ENCODE measurements at regions not wholly inside any gene's neighbourhood (a gene's known extent, or its start where the extent isn't known, plus 50 kb on each side); places are given as distances from the start of the nearest gene placed in this dataset.

GRCh38 chr7:93043385-93043985, 74.3 kb downstream of the SAMD9 start:
- H3K27me3 ChIP-seq (replicated peaks in 1 of 7): peaks cover 0 to 6% (median 0%) of the 10 kb centered on the region in 7 donors
- H3K9me3 ChIP-seq: no peaks in the 10 kb centered on the region
- no peaks in the 10 kb centered on the region for H3K36me3 ChIP-seq
- DNase-seq: peak; percentile 58
- WGBS, 5 donors: 40 to 53% (median 48%) methylated on average over 28 of the region's 28 CpGs
- H3K4me1 ChIP-seq: peaks cover 0 to 5% (median 0%) of the 10 kb centered on the region in 6 donors
- peak overlapping the region in 2 of 8 donors; percentile 6 to 25 for H3K4me3 ChIP-seq
- H3K27ac ChIP-seq: no peak overlapping the region
- intact Hi-C loops (cut with DNase I; ENCODE audit: low total_unique reads): loop anchor here (10.0 kb wide), 1 partner anchor 179 kb away; no protein-coding TSS in a partner anchor
- peak in 1 of 3 donors; percentile 27 for TF ChIP-seq POLR2AphosphoS5 (IDR thresholded peaks at IDR 0.05)
- no peak for TF ChIP-seq POLR2A (IDR thresholded peaks at IDR 0.05)

DNA sequence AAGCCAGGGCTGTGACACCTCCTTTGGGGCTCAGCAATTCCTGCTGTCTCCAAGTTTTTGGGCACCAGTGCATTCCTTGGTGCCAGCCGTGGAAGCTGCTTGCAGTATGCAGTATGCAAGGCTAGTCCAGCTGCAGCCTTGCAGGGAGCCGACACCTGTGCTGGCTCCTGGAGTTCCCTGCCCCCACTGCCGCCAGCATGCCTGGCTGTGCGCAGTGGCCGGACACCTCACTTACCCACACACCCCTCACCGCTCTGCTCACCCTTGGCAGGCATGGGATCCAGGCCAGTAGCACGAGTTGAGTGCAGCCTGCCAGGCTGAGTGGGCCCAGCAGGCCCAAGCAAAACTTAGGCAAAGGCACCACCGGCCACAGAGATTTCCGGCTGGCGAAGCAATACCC, 77.4 kb downstream of the SAMD9 start:
- TF ChIP-seq POLR2A (IDR thresholded peaks at IDR 0.05): no peak
- TF ChIP-seq CTCF (IDR thresholded peaks at IDR 0.05 in 8 of 11, conservative IDR thresholded peaks at IDR 0.05 in 3 of 11): no peak
- no peak for TF ChIP-seq POLR2AphosphoS5 (IDR thresholded peaks at IDR 0.05)
- intact Hi-C loops (cut with DNase I; ENCODE audit: low total_unique reads): loop anchor here (10.0 kb wide), 1 partner anchor 176 kb away; no protein-coding TSS in a partner anchor
- Histone ChIP-seq H3K27ac (no peak overlapping the region), H3K9me3 (no peaks in the 10 kb centered on the region), H3K36me3 (no peaks in the 10 kb centered on the region), H3K27me3 (replicated peaks in 1 of 7) (peaks cover 0 to 6% (median 0%) of the 10 kb centered on the region in 7 donors), H3K4me3 (no peak overlapping the region), H3K4me1 (peaks cover 0 to 5% (median 0%) of the 10 kb centered on the region in 6 donors)
- 84 to 90% (median 87%) methylated on average over 7 to 10 of the region's 10 CpGs for WGBS, 5 donors
- DNase-seq: no peak

DNA sequence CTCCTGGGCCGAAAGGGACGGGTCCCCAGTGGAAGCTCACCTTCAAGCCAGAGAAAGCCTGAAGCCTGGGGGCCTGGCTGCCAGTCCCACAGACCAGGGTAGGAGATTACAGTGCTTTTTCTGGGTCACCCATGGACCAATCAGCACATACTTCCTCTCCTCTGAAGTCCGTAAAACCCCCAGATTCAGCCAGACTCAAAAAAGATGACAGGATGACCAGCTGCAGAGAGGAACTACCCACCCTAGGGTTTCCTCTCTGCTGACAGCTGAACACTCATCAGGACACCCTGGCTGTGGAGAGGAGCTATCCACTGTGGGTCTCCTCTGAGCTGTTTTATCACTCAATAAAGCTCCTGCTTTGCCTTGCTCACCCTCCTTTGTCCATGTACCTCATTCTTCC, 78.0 kb downstream of the SAMD9 start:
- DNase-seq: no peak
- Histone ChIP-seq H3K27ac (no peak overlapping the region), H3K4me1 (peaks cover 0 to 5% (median 0%) of the 10 kb centered on the region in 6 donors), H3K27me3 (replicated peaks in 1 of 7) (peaks cover 0 to 6% (median 0%) of the 10 kb centered on the region in 7 donors), H3K9me3 (no peaks in the 10 kb centered on the region), H3K36me3 (no peaks in the 10 kb centered on the region), H3K4me3 (no peak overlapping the region)
- intact Hi-C loops (cut with DNase I; ENCODE audit: low total_unique reads): loop anchor here (10.0 kb wide), 1 partner anchor 175 kb away; no protein-coding TSS in a partner anchor
- WGBS, 5 donors: 70 to 83% (median 78%) methylated on average over 3 of the region's 3 CpGs; no CpG with 5 or more reads in 1 of the 5 donors
- TF ChIP-seq POLR2A (IDR thresholded peaks at IDR 0.05) (no peak), CTCF (IDR thresholded peaks at IDR 0.05 in 8 of 11, conservative IDR thresholded peaks at IDR 0.05 in 3 of 11) (no peak)

DNA sequence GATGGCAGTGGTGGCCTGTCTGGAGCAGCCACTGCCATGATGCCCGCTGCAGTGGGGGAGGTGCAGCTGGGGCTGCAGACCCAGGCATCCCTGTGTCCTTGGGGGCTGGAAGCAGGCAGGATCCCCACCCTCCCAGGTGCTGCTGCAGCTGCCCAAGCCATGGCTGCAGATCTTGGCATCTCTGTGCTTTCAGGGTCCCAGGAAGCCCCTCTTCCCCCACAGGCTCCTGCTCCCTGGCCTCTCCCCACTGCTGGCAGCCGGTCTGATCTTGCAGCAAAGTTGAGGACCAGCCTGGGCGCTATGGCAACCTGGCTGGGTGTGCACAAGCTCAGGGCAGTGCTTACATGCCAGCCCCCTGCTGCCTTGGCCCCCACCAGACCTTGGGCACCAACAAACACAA, 78.5 kb downstream of the SAMD9 start:
- no peak for TF ChIP-seq POLR2A (IDR thresholded peaks at IDR 0.05)
- WGBS, 5 donors: 82 to 96% (median 94%) methylated on average over 1 to 3 of the region's 3 CpGs
- peaks cover 0 to 5% (median 0%) of the 10 kb centered on the region in 6 donors for H3K4me1 ChIP-seq
- intact Hi-C loops (cut with DNase I; ENCODE audit: low total_unique reads): no loop called here
- peaks cover 0 to 6% (median 0%) of the 10 kb centered on the region in 7 donors for H3K27me3 ChIP-seq (replicated peaks in 1 of 7)
- DNase-seq: no peak
- H3K4me3 ChIP-seq: no peak overlapping the region
- no peaks in the 10 kb centered on the region for H3K36me3 ChIP-seq
- H3K9me3 ChIP-seq: no peaks in the 10 kb centered on the region
- no peak overlapping the region for H3K27ac ChIP-seq

DNA sequence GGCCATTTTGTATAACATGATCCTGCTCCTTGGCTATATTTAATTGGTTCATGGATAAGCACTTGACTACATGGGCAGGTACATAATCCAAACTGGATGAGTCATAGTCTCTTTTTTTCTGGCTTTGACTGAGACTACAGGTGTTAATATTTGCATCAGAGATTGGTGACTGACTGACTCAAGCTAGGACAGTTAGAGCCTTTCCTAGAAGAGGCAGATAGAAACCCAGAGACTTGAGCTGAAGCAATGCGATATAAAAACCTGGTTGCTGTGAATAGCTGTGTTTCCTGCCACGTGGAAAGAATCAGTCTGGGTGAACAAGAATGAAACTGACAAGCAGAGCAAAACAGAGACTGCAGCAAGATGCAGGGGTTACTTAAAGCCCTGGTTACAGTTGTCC, 81.0 kb downstream of the SAMD9 start:
- no peak overlapping the region for H3K4me3 ChIP-seq
- peaks cover 1 to 11% (median 8%) of the 10 kb centered on the region in 8 donors for H3K9me3 ChIP-seq
- WGBS, 5 donors: 39 to 60% (median 50%) methylated on average over 2 of the region's 2 CpGs
- TF ChIP-seq POLR2A (IDR thresholded peaks at IDR 0.05) (no peak), CTCF (IDR thresholded peaks at IDR 0.05 in 8 of 11, conservative IDR thresholded peaks at IDR 0.05 in 3 of 11) (no peak), POLR2AphosphoS5 (IDR thresholded peaks at IDR 0.05) (no peak)
- H3K27ac ChIP-seq: no peak overlapping the region
- intact Hi-C loops (cut with DNase I; ENCODE audit: low total_unique reads): no loop called here
- no peaks in the 10 kb centered on the region for H3K36me3 ChIP-seq
- no peak for DNase-seq
- no peaks in the 10 kb centered on the region for H3K4me1 ChIP-seq
- no peaks in the 10 kb centered on the region for H3K27me3 ChIP-seq (replicated peaks in 1 of 7)
